ENCODE measurements at regions not wholly inside any gene's neighbourhood (a gene's known extent, or its start where the extent isn't known, plus 50 kb on each side); places are given as distances from the start of the nearest gene placed in this dataset.

DNA sequence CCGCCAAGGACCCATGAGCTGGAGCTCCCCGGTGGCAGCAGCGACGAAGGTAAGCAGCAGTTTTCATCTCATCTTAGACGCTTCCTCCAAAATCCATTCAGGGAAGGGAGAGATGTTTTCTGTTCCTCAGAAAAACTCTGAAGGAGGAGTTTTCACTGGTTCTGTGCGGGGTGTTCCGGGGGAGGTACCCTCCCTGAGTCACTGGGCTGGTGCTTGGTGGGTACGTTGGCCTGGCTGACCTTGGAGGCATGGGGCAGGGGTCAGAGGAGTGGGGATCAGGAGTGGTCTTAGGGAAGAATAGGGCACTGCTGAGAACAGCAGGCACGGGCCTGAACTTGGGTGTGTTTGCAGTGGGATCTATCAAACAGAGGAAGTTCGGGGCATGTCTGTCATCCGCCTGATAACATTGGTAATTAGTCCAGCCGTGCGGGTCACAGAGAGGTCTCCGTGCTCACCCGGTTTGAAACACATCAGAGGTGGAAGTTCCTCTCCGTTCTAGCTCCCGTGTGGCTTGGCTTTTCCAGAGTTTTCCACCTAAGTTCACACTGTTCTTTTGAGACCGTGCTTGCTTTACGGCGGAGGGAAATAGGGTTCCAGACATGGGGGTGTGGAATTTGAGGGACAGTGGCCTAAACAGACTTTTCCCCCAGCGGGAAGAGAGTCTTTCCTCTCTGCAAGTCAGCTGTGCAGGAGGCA lies 59.6 kb upstream of the CIBAR2 start:
- 6% methylated on average over 7 of the region's 21 CpGs; no CpG with 5 or more reads in 1 of the 2 experiments for WGBS, 2 experiments (ENCODE audit: extremely low coverage in 2 of 2, insufficient read length in 1 of 2)
- CTCF ChIA-PET, result interaction anchor here (0.6 to 3.2 kb wide), 7 partner anchors 21 to 81 kb away, joined by 3 to 13 read pairs (median 3); no protein-coding TSS in a partner anchor
- intact Hi-C loops (cut with micrococcal nuclease), result loop anchor here (2.0 to 5.0 kb wide), 2 partner anchors 47 to 50 kb away; no protein-coding TSS in a partner anchor

More for the DNA sequence above, 59.6 kb upstream of the CIBAR2 start:
- dilution Hi-C loops (cut with HindIII; ENCODE audit: low sequenced_read_pairs, unreplicated experiment) (no loop called here), in situ Hi-C loops (cut with MboI; ENCODE audit: low sequenced_read_pairs) (no loop called here)
- no peak for DNase-seq
- peak overlapping the region; percentile 88 for H2BK5ac ChIP-seq (ENCODE audit: low read depth, low read length, poor library complexity, severe bottlenecking)
- peak overlapping the region; percentile 51 for H3K4me3 ChIP-seq (ENCODE audit: insufficient read depth, low read depth, low read length)
- H3K9me3 ChIP-seq (ENCODE audit: control insufficient read depth, insufficient read depth, low read length), result no peaks in the 10 kb centered on the region
- peak overlapping the region; percentile 97 for H2AK9ac ChIP-seq (replicated peaks; ENCODE audit: low read depth, low read length, poor library complexity)
- H2AK5ac ChIP-seq (ENCODE audit: low read depth, low read length), result peak overlapping the region; percentile 99
- H2AFZ ChIP-seq (replicated peaks; ENCODE audit: low read length, poor library complexity), result peak overlapping the region; percentile 85
- BruUV-seq (replicated peaks), result no TSS peak
- H3K4me1 ChIP-seq (ENCODE audit: control insufficient read depth, insufficient read depth, low read length), result peaks cover 45% of the 10 kb centered on the region
- no peak for TF ChIP-seq CEBPB (IDR thresholded peaks at IDR 0.05; ENCODE audit: low read depth, low read length)
- TF ChIP-seq POLR2A (IDR thresholded peaks at IDR 0.05; ENCODE audit: low read depth, low read length), result peak; percentile 60; the same call in 1 of the 2 replicates
- peak overlapping the region; percentile 74 for H3K27ac ChIP-seq (ENCODE audit: insufficient read depth, low read length)
- H3K4ac ChIP-seq (ENCODE audit: low read depth, low read length), result peak overlapping the region; percentile 89
- H4K91ac ChIP-seq (ENCODE audit: insufficient read depth, low read depth, low read length), result peak overlapping the region; percentile 90
- peaks cover 0 to 70% of the 10 kb centered on the region in 2 experiments; a peak in 3 of 4 replicates for H3K79me1 ChIP-seq (ENCODE audit: low read depth in 1 of 2, low read length in 2 of 2)
- H3K56ac ChIP-seq (ENCODE audit: extremely low read depth, insufficient read depth, low read length), result peak overlapping the region; percentile 92
- peak overlapping the region; percentile 84 for H3K9ac ChIP-seq (ENCODE audit: low read depth, low read length)
- peak overlapping the region; percentile 99 for H3K14ac ChIP-seq (replicated peaks; ENCODE audit: low read depth, low read length)
- H2BK15ac ChIP-seq (ENCODE audit: low read depth, low read length), result peak overlapping the region; percentile 75; the same call in 2 of the 3 replicates
- H3K27me3 ChIP-seq (ENCODE audit: control insufficient read depth, insufficient read depth, low read length), result no peaks in the 10 kb centered on the region
- no peaks in the 10 kb centered on the region for H3K36me3 ChIP-seq (ENCODE audit: control insufficient read depth, insufficient read depth, low read length)
- peak overlapping the region; percentile 100 for H3K23ac ChIP-seq (ENCODE audit: low read depth, low read length)
- peak overlapping the region; percentile 85 for H3K4me2 ChIP-seq (ENCODE audit: low read depth, low read length)
- POLR2A ChIA-PET (ENCODE audit: unreplicated experiment), result interaction anchor here (0.6 kb wide), 1 partner anchor 35 kb away, joined by 3 read pairs; no protein-coding TSS in a partner anchor
- H3K9me1 ChIP-seq (ENCODE audit: insufficient read depth, low read length), result no peaks in the 10 kb centered on the region
- H2BK120ac ChIP-seq (ENCODE audit: low read depth, low read length), result peak overlapping the region; percentile 93
- H3K18ac ChIP-seq (ENCODE audit: low read depth, low read length), result peak overlapping the region; percentile 79
- H2BK20ac ChIP-seq (ENCODE audit: low read depth, low read length), result peak overlapping the region; percentile 90
- peak overlapping the region; percentile 4 for H4K5ac ChIP-seq (ENCODE audit: low read depth, low read length)
- peak overlapping the region; percentile 44 to 89 for H4K8ac ChIP-seq (ENCODE audit: low read depth in 2 of 2, low read length in 2 of 2)
- no peak for ATAC-seq (ENCODE audit: low read depth)
- H4K20me1 ChIP-seq (ENCODE audit: insufficient read depth, low read length), result peaks cover 40% of the 10 kb centered on the region

Data from IMR-90 (cell line).